ENCODE measurements at regions not wholly inside any gene's neighbourhood (a gene's known extent, or its start where the extent isn't known, plus 50 kb on each side); places are given as distances from the start of the nearest gene placed in this dataset.
A peak's percentile ranks its signal among the peaks of the same experiment; 100 is the strongest.

GRCh38 chr1:79478160-79478559, 471.6 kb upstream of the ADGRL4 start:
- Histone ChIP-seq H3K27me3 (replicated peaks; ENCODE audit: insufficient read depth, low read length) (no peaks in the 10 kb centered on the region), H3K36me3 (replicated peaks; ENCODE audit: insufficient read depth, low read length) (no peaks in the 10 kb centered on the region), H2AFZ (ENCODE audit: low read length) (no peak overlapping the region), H3K9ac (ENCODE audit: low read length) (no peak overlapping the region), H4K20me1 (ENCODE audit: insufficient read depth, low read length) (no peaks in the 10 kb centered on the region), H3K27ac (ENCODE audit: low read length) (no peak overlapping the region), H3F3A (ENCODE audit: insufficient read depth, low read length) (no peaks in the 10 kb centered on the region), H3K4me1 (ENCODE audit: low read length) (no peaks in the 10 kb centered on the region), H3K4me3 (ENCODE audit: low read length) (no peak overlapping the region), H3K9me2 (replicated peaks; ENCODE audit: insufficient read depth, low read length) (no peaks in the 10 kb centered on the region), H3K79me2 (ENCODE audit: low read length) (no peaks in the 10 kb centered on the region), H3K4me2 (ENCODE audit: low read depth, low read length) (no peak overlapping the region), H3K9me3 (replicated peaks; ENCODE audit: insufficient read depth, low read length) (no peaks in the 10 kb centered on the region)
- no peak for DNase-seq
- no peak for TF ChIP-seq EZH2phosphoT487 (IDR thresholded peaks at IDR 0.05; ENCODE audit: low read length)
- TF ChIP-seq EZH2 (optimal IDR thresholded peaks at IDR 0.05; ENCODE audit: low read depth, low read length), result no peak
- TF ChIP-seq CTCF (IDR thresholded peaks at IDR 0.05; ENCODE audit: low read length), result no peak

DNA sequence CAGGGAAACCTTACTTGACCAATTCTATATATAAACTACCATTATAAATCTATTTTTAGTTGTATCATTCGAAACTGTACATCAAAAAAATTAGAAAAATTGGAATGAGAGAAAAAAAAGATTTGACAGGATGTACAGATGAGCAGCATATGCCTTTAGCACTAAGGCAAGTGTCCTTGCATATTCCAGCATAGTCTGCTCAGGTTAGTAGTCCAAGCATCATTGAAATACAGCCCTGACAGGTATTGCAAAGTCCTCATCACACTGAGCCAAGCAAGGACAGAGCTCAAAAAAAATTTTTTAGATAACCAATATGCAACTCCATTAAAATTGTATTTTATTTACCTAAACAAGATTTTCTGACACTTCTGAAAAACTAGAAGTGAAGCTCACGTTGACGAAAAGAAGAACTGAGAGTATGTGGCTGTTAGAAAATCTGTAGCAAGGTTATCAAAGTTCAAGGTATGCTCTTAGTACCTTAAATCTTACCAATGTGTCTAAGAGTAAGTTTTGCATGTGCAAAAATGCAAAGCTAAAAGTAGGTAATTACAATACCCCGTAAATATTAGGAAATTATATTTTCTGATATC, 465.6 kb upstream of the ADGRL4 start:
- TF ChIP-seq EZH2 (optimal IDR thresholded peaks at IDR 0.05; ENCODE audit: low read depth, low read length) (no peak), EZH2phosphoT487 (IDR thresholded peaks at IDR 0.05; ENCODE audit: low read length) (no peak), CTCF (IDR thresholded peaks at IDR 0.05; ENCODE audit: low read length) (no peak)
- H3F3A ChIP-seq (ENCODE audit: insufficient read depth, low read length), result no peaks in the 10 kb centered on the region

GRCh38 chr1:79469139-79469538, 462.6 kb upstream of the ADGRL4 start:
- TF ChIP-seq EZH2phosphoT487 (IDR thresholded peaks at IDR 0.05; ENCODE audit: low read length) (no peak), CTCF (IDR thresholded peaks at IDR 0.05; ENCODE audit: low read length) (no peak), EZH2 (optimal IDR thresholded peaks at IDR 0.05; ENCODE audit: low read depth, low read length) (no peak)
- Histone ChIP-seq H3K9ac (ENCODE audit: low read length) (no peak overlapping the region), H4K20me1 (ENCODE audit: insufficient read depth, low read length) (no peaks in the 10 kb centered on the region), H3K9me3 (replicated peaks; ENCODE audit: insufficient read depth, low read length) (no peaks in the 10 kb centered on the region), H3K79me2 (ENCODE audit: low read length) (no peaks in the 10 kb centered on the region), H3F3A (ENCODE audit: insufficient read depth, low read length) (no peaks in the 10 kb centered on the region), H3K27ac (ENCODE audit: low read length) (no peak overlapping the region; the same call in 1 of the 2 replicates), H3K4me2 (ENCODE audit: low read depth, low read length) (peak overlapping the region; percentile 25), H3K9me2 (replicated peaks; ENCODE audit: insufficient read depth, low read length) (no peaks in the 10 kb centered on the region), H3K36me3 (replicated peaks; ENCODE audit: insufficient read depth, low read length) (no peaks in the 10 kb centered on the region), H2AFZ (ENCODE audit: low read length) (no peak overlapping the region; the same call in 1 of the 2 replicates), H3K27me3 (replicated peaks; ENCODE audit: insufficient read depth, low read length) (no peaks in the 10 kb centered on the region), H3K4me1 (ENCODE audit: low read length) (no peaks in the 10 kb centered on the region), H3K4me3 (ENCODE audit: low read length) (peak overlapping the region; percentile 21; the same call in 1 of the 2 replicates)
- DNase-seq, result no peak

More for the DNA sequence above, 465.6 kb upstream of the ADGRL4 start:
- H3K9me2 ChIP-seq (replicated peaks; ENCODE audit: insufficient read depth, low read length), result no peaks in the 10 kb centered on the region
- DNase-seq, result peak; percentile 24
- no peaks in the 10 kb centered on the region for H3K36me3 ChIP-seq (replicated peaks; ENCODE audit: insufficient read depth, low read length)
- H3K27ac ChIP-seq (ENCODE audit: low read length), result no peak overlapping the region
- no peaks in the 10 kb centered on the region for H3K79me2 ChIP-seq (ENCODE audit: low read length)
- no peak overlapping the region for H3K4me3 ChIP-seq (ENCODE audit: low read length)
- no peak overlapping the region for H3K4me2 ChIP-seq (ENCODE audit: low read depth, low read length)
- no peak overlapping the region for H2AFZ ChIP-seq (ENCODE audit: low read length)
- no peaks in the 10 kb centered on the region for H3K27me3 ChIP-seq (replicated peaks; ENCODE audit: insufficient read depth, low read length)
- H3K4me1 ChIP-seq (ENCODE audit: low read length), result no peaks in the 10 kb centered on the region
- no peaks in the 10 kb centered on the region for H4K20me1 ChIP-seq (ENCODE audit: insufficient read depth, low read length)
- no peak overlapping the region for H3K9ac ChIP-seq (ENCODE audit: low read length)
- no peaks in the 10 kb centered on the region for H3K9me3 ChIP-seq (replicated peaks; ENCODE audit: insufficient read depth, low read length)

Measured in MM.1S (cell line).